NCI-H2081 treated with DMSO at 0.1 percent for 48 hours (cell line): ENCODE measurements at regions not wholly inside any gene's neighbourhood (a gene's known extent, or its start where the extent isn't known, plus 50 kb on each side); places are given as distances from the start of the nearest gene placed in this dataset.
"Not testable (repeated sequence)": the region's sequence is repeated elsewhere in the genome, so short reads cannot be mapped to it uniquely, and the experiment has no call there.

Experiments
- DNase-seq: peaks from one replicate; lab custom pipeline; 2025; lab: John Stamatoyannopoulos, UW

- DNase-seq = no peak
These were observed 637.9 kb downstream of the NXPH1 start for GRCh38 chr7:9071160-9071762.

- not testable (repeated sequence) for DNase-seq
These were observed 642.4 kb downstream of the NXPH1 start for GRCh38 chr7:9075774-9076173.

- no peak for DNase-seq
These were observed 648.8 kb downstream of the NXPH1 start for GRCh38 chr7:9082203-9082602.

DNA sequence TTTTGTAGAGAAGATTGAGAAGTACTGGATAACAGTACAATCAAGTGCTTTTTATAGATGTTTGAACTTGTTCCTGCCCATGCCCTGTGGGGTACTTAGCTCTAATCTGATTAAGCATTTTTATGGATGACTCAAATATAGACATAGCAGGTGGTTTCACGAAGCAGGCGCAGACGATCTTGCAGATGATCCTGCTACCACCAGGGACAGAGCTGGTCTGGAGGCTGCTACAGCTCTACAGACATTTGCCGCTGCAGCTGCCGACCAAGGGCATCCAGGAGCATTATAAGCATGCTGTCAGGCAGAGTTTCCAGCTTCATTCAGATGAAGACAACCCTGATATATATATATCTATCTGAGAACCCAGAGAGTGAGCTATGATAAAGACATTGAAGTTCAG, 650.4 kb downstream of the NXPH1 start:
- no peak for DNase-seq

DNA sequence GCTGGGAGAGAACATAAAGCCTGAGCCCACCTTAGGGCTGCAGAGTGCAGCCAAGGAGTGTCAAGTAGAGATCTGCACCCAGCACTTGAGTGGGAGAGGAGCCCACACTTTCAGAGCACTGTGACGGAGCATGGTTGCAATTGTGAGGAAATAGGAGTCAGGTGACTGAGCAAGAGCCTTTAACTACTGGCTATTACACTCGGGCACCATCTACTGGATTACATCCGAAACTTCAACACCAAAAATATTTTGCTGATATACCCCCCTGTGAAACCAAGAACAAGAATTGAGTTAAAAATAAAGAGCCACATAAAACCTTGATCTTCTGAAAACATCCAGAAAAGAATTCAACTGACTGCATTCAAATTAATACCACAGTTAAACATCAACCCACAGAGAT, 657.9 kb downstream of the NXPH1 start:
- DNase-seq = no peak

GRCh38 chr7:9097565-9098060, 664.2 kb downstream of the NXPH1 start:
- no peak for DNase-seq

GRCh38 chr7:9100289-9100688, 666.9 kb downstream of the NXPH1 start:
- no peak for DNase-seq

DNA sequence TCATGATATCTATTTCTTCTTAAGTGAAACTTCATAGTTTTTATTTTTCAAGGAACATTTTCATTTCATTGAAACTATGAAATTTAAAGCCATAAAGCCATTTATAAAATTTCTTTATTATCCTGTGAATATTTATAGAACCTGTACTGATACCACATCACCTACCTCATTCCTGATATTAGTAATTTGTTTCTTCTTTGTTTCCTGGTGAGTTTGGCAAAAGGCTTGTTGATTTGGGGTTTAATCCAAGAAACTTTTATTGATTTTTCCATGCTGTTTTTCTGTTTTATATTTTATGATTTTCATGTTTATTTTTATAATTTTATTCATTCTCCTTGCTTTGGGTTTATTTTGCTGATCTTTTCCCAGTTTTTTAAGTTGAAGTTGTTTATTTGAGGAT, 669.4 kb downstream of the NXPH1 start:
- DNase-seq = no peak

- no peak for DNase-seq
These were observed 673.3 kb downstream of the NXPH1 start for GRCh38 chr7:9106747-9107146.

- DNase-seq = no peak
These were observed 686.9 kb downstream of the NXPH1 start for GRCh38 chr7:9120331-9120730.

DNA sequence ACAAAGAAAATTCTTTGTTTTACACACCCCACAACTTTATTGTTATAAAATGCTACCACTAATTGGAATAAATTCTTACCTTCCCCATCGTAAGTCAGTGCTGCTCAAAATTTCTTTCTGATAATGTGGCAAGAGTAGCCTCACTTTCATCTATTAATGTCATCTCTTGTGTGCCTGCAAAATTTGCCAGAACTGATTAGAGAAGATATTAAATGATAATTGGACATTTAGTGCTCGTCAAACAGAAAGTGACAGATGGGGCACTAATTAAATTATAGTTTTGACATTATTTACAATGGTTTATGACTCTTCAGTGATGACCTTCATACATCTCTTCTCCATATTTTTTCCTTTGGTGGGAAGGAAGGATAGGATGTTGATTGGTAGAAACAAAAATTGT, 690.9 kb downstream of the NXPH1 start:
- DNase-seq = no peak

DNA sequence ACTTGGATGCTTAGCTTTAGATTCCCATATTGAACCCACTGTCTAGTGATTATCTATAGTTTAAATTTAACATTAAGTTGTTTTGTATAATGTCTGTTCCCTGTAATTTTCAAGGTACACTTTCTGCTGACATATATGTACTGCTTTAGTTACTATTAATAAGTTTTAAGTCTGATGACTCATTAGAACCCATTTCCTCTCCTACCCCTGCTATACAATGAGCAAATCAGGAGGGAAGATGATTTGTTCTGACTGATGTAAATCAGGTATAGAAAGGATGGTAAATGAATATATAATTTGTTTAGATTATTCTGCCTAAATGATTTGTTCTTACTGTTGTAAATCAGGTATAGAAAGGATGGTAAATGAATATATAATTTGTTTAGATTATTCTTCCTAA, 691.8 kb downstream of the NXPH1 start:
- DNase-seq = no peak

- DNase-seq = no peak
These were observed 694.5 kb downstream of the NXPH1 start for GRCh38 chr7:9127901-9128300.

- DNase-seq = no peak
These were observed 715.3 kb downstream of the NXPH1 start for GRCh38 chr7:9148687-9149086.

DNA sequence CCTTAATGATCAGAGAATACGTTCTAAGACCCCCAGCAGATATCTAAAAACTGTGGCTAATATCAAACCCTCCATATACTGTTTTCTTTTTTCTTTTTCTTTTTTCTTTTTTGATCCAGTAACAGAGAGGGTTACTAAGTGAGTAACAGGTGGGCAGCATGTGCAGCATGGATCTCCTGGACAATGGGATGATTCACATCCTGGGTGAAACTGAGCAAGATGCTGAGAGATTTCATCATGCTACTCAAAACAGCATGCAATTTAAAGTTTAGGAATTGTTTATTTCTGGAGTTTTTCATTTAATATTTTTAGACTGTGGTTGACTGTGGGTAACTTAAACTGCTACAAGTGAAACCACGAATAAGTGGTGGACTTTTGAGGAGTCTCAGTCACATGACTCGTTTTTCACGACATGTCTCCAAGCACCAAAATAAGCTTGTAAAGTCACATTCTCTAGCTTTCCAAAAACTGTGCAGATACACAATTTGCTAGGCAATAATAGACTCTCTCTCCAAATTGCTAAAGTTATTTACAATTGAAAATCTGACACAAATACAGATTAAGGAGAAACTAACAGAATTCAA, 716.2 kb downstream of the NXPH1 start:
- DNase-seq = no peak

GRCh38 chr7:9163691-9164090, 730.3 kb downstream of the NXPH1 start:
- DNase-seq = not testable (repeated sequence)

DNA sequence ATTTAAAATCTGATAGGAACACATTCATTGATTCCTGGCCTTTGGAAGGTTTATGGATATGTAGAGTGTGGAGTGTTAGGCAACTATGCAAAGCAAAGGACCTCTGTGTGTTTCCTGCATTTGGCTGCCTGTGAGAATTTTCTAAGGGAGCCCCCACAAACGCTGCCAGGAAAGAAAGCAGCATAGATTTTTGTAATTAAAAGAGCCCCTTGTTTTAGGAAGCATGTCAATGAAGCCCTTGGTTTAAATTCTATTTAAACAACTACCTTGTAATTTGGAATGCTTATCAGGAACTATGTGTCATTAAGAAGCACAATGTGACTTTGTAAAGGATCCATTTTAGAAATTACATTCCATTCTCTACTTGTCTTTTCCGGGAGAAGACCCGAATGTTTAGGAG, 742.5 kb downstream of the NXPH1 start:
- DNase-seq = no peak

DNA sequence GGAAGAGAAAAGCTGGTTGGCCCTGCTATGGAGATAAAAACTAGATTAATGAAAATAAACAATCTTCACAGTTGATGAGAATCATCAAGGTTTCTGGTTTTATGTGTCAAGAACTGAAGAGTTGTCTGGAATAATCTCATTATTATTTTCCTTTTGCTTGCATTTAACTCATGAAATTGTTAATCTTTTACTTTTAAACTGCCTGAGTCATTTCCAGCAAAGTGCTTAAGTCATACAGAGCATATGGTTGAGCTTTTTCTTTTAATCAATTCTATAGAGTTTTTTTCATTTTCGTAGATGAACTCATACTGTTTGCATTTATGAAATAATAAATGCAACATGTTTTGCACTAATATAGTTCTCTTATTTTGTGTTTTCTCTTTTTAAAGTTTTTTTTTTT, 747.9 kb downstream of the NXPH1 start:
- DNase-seq = no peak

DNA sequence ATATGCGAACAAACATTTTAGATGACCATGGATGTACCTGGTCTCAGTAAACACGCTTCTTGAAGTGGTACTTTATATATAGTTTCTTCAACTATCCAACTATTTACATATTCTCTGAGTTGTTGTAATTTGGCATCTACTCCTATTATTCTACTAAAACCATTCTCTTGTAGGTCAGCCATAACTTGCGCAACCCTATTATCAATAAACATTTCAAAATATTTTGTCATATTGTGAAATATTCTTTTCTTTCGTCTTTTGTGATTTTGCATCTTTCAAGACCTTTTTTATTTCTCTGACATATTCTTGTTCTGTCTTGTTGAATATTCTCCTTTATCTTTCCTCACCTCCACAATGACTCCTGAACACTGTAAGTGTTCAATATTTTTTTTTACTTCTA, 753.3 kb downstream of the NXPH1 start:
- no peak for DNase-seq

- DNase-seq = no peak
These were observed 756.3 kb downstream of the NXPH1 start for GRCh38 chr7:9189703-9190102.

- DNase-seq = no peak
These were observed 759.6 kb downstream of the NXPH1 start for GRCh38 chr7:9192969-9193368.

GRCh38 chr7:9200626-9201025, 767.2 kb downstream of the NXPH1 start:
- no peak for DNase-seq

DNA sequence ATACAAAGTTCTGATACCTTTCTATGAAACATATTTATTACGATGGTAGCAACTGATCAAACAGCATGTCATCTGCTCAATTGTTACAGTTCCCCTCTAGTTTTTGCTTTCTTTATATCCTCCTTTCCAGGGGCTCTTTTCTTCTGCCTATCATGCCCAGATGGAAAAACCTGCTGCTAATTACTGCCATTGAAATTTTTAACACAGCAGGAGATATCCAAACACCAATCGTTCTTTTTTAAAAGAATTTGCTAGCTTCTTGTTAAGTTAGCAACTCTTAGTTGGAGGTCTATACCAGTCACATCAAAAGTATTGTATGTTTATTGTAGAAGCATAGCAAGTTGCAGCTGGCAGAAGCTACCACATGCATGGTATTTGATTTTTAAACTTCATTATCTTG, 768.5 kb downstream of the NXPH1 start:
- no peak for DNase-seq

- DNase-seq = no peak
These were observed 771.2 kb downstream of the NXPH1 start for GRCh38 chr7:9204571-9204970.
